CD4-positive, alpha-beta T cell (primary cell): ENCODE measurements at regions not wholly inside any gene's neighbourhood (a gene's known extent, or its start where the extent isn't known, plus 50 kb on each side); places are given as distances from the start of the nearest gene placed in this dataset.

ENCODE experiments used
- ATAC-seq: fragments of 200-7000 bp; cut with Tn5 transposase; one replicate; pipeline ENCODE4 v1.10.0; 2022; ENCODE audit warnings: mild to moderate bottlenecking; ENCODE audit not compliant: poor library complexity
- CTCF ChIA-PET: fragments of 350-600 bp; sonication (Branson Sonifier 250); formaldehyde crosslinking; loops from one replicate; lab custom pipeline; 2021; ENCODE audit warnings: antibody characterized with exemption, inconsistent platforms; lab: Charles Lee
- POLR2A ChIA-PET: fragments of 350-600 bp; sonication (Branson Sonifier 250); formaldehyde crosslinking; loops from one replicate; lab custom pipeline; 2021; ENCODE audit warnings: antibody characterized with exemption, inconsistent platforms; lab: Charles Lee
- DNase-seq, 14 experiments: peaks; one replicate each; pipeline ENCODE4 v3.0.0-alpha.2; 2013 to 2020; ENCODE audit warnings: mixed read lengths in 2 of 14
- H3K27ac ChIP-seq, 2 donors: one replicate each; pipeline versions ENCODE4 v1.5.1 to v1.7.0; 2013; ENCODE audit warnings: low read length in 2 of 2, low read depth in 1 of 2, mild to moderate bottlenecking in 1 of 2
- H3K27me3 ChIP-seq, 2 experiments: 1 replicate in 1 of 2; 2 replicates in 1 of 2; pipeline versions ENCODE4 v1.6.1 to v1.7.0; 2013; ENCODE audit warnings: low read length in 2 of 2, control low read depth in 1 of 2, mild to moderate bottlenecking in 1 of 2, moderate library complexity in 1 of 2; ENCODE audit not compliant: insufficient read depth in 2 of 2, control insufficient read depth in 1 of 2
- H3K36me3 ChIP-seq: one replicate; pipeline ENCODE4 v1.6.1; 2013; ENCODE audit warnings: low read length, control low read depth; ENCODE audit not compliant: insufficient read depth
- H3K4me1 ChIP-seq: one replicate; pipeline ENCODE4 v1.6.1; 2013; ENCODE audit warnings: low read length, control low read depth; ENCODE audit not compliant: insufficient read depth
- H3K4me3 ChIP-seq: one replicate; pipeline ENCODE4 v1.5.1; 2013; ENCODE audit warnings: mild to moderate bottlenecking, low read length, moderate library complexity
- H3K9me3 ChIP-seq, 2 experiments: 1 replicate in 1 of 2; 2 replicates in 1 of 2; pipeline versions ENCODE4 v1.6.1 to v1.7.0; 2013; ENCODE audit warnings: low read length in 2 of 2, mild to moderate bottlenecking in 2 of 2, control low read depth in 1 of 2, moderate library complexity in 1 of 2; ENCODE audit not compliant: control insufficient read depth in 1 of 2, insufficient read depth in 1 of 2
- H3K27ac Mint-ChIP-seq: one replicate; pipeline ENCODE4 v1.8.0; 2020; ENCODE audit warnings: mixed read lengths
- H3K27me3 Mint-ChIP-seq: one replicate; pipeline ENCODE4 v1.8.0; 2021; ENCODE audit warnings: mixed read lengths
- H3K36me3 Mint-ChIP-seq: one replicate; pipeline ENCODE4 v1.8.0; 2021; ENCODE audit warnings: low read depth, mixed read lengths
- H3K4me1 Mint-ChIP-seq: one replicate; pipeline ENCODE4 v1.8.0; 2021; ENCODE audit warnings: low read depth, mixed read lengths
- H3K4me3 Mint-ChIP-seq: one replicate; pipeline ENCODE4 v1.8.0; 2020; ENCODE audit warnings: mild to moderate bottlenecking, mixed read lengths
- H3K9me3 Mint-ChIP-seq: one replicate; pipeline ENCODE4 v1.8.0; 2020; ENCODE audit warnings: mixed read lengths
- CTCF ChIP-seq: fragments of 200-600 bp; IDR thresholded peaks from one replicate; pipeline ENCODE4 v1.8.0; 2022; ENCODE audit warnings: antibody characterized with exemption, mild to moderate bottlenecking
- intact Hi-C, 2 experiments: fragments of 100-400 bp; cut with DNase I in 1 of 2; cut with micrococcal nuclease in 1 of 2; formaldehyde crosslinking; loops; one replicate each; pipeline versions ENCODE4 v1.15.1 to v1.9.0; 2023 to 2025; cut with DNase I, micrococcal nuclease

GRCh38 chr4:67256388-67257043 lies 288.8 kb downstream of the CENPC start:
- Histone ChIP-seq H3K4me3 (no peak overlapping the region), H3K4me1 (no peaks in the 10 kb centered on the region), H3K27ac (no peak overlapping the region), H3K36me3 (no peaks in the 10 kb centered on the region), H3K9me3 (no peaks in the 10 kb centered on the region), H3K27me3 (no peaks in the 10 kb centered on the region)
- ATAC-seq (no peak), DNase-seq (no peak)
- no peak overlapping the region for H3K4me3 Mint-ChIP-seq
- no peaks in the 10 kb centered on the region for H3K4me1 Mint-ChIP-seq
- CTCF ChIA-PET, result no interaction called here
- H3K27me3 Mint-ChIP-seq, result peaks cover 5% of the 10 kb centered on the region
- TF ChIP-seq CTCF, result no peak
- POLR2A ChIA-PET, result no interaction called here
- H3K9me3 Mint-ChIP-seq, result no peaks in the 10 kb centered on the region
- no peak overlapping the region for H3K27ac Mint-ChIP-seq
- H3K36me3 Mint-ChIP-seq, result no peaks in the 10 kb centered on the region
- intact Hi-C loops, result no loop called here

GRCh38 chr4:67250131-67250896 lies 295.0 kb downstream of the CENPC start:
- Histone ChIP-seq H3K4me1 (no peaks in the 10 kb centered on the region), H3K27ac (no peak overlapping the region), H3K9me3 (no peaks in the 10 kb centered on the region), H3K36me3 (no peaks in the 10 kb centered on the region), H3K4me3 (no peak overlapping the region), H3K27me3 (no peaks in the 10 kb centered on the region)
- no peak for TF ChIP-seq CTCF
- intact Hi-C loops, result no loop called here
- ATAC-seq, result no peak
- Mint-ChIP-seq H3K4me1 (no peaks in the 10 kb centered on the region), H3K36me3 (no peaks in the 10 kb centered on the region), H3K9me3 (no peaks in the 10 kb centered on the region), H3K27ac (no peak overlapping the region), H3K27me3 (no peaks in the 10 kb centered on the region), H3K4me3 (no peak overlapping the region)
- ChIA-PET CTCF (interaction anchor here (1.3 kb wide), 1 partner anchor 11 kb away, joined by 4 read pairs; no protein-coding TSS in a partner anchor), POLR2A (no interaction called here)
- no peak for DNase-seq

- H3K27me3 ChIP-seq, result no peaks in the 10 kb centered on the region
- no peaks in the 10 kb centered on the region for H3K36me3 ChIP-seq
- H3K27me3 Mint-ChIP-seq, result no peaks in the 10 kb centered on the region
- no peak overlapping the region for H3K4me3 ChIP-seq
- H3K9me3 Mint-ChIP-seq, result no peaks in the 10 kb centered on the region
- no peaks in the 10 kb centered on the region for H3K9me3 ChIP-seq
- DNase-seq (no peak), ATAC-seq (no peak)
- no peak for TF ChIP-seq CTCF
- intact Hi-C loops, result no loop called here
- H3K4me1 ChIP-seq, result no peaks in the 10 kb centered on the region
- H3K4me3 Mint-ChIP-seq, result no peak overlapping the region
- H3K27ac ChIP-seq, result no peak overlapping the region
- no peak overlapping the region for H3K27ac Mint-ChIP-seq
- ChIA-PET POLR2A (no interaction called here), CTCF (no interaction called here)
- H3K4me1 Mint-ChIP-seq, result no peaks in the 10 kb centered on the region
- H3K36me3 Mint-ChIP-seq, result no peaks in the 10 kb centered on the region
Observed at GRCh38 chr4:67236788-67237187, 308.5 kb downstream of the CENPC start.
